ENCODE measurements at regions not wholly inside any gene's neighbourhood (a gene's known extent, or its start where the extent isn't known, plus 50 kb on each side); places are given as distances from the start of the nearest gene placed in this dataset.
"Not testable (repeated sequence)": the region's sequence is repeated elsewhere in the genome, so short reads cannot be mapped to it uniquely, and the experiment has no call there.

DNA sequence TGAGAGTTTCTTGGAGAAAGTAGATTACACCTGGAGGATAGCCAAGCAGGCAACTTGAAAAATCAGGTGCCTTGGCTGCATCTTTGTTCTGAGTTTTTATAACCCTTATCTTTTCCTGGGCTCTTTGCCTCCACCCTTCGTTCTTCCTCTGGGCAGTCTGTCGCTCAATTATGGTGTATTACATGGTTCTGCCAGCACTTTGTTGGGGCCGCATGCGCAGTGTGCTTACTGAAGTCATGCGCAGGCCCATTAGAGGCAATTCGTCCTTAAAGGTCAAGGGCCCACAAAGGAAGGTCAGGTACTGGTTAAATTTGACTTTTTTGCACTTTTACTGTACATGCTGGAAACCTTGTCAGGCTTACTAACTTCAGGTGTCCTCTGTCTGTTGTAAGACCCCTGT is 761.9 kb upstream of the SLITRK5 start:
- Histone ChIP-seq H3K36me3 (replicated peaks; ENCODE audit: insufficient read depth, low read length) (no peaks in the 10 kb centered on the region), H3K9me3 (replicated peaks; ENCODE audit: insufficient read depth, low read length) (no peaks in the 10 kb centered on the region), H3K4me2 (ENCODE audit: low read depth, low read length) (no peak overlapping the region), H3K27ac (ENCODE audit: low read length) (no peak overlapping the region), H3K9ac (ENCODE audit: low read length) (no peak overlapping the region), H3K9me2 (replicated peaks; ENCODE audit: insufficient read depth, low read length) (no peaks in the 10 kb centered on the region), H3F3A (ENCODE audit: insufficient read depth, low read length) (no peaks in the 10 kb centered on the region), H3K4me1 (ENCODE audit: low read length) (no peaks in the 10 kb centered on the region), H3K79me2 (ENCODE audit: low read length) (no peaks in the 10 kb centered on the region), H3K4me3 (ENCODE audit: low read length) (no peak overlapping the region), H2AFZ (ENCODE audit: low read length) (no peak overlapping the region), H4K20me1 (ENCODE audit: insufficient read depth, low read length) (no peaks in the 10 kb centered on the region), H3K27me3 (replicated peaks; ENCODE audit: insufficient read depth, low read length) (no peaks in the 10 kb centered on the region)
- DNase-seq = no peak
- no peak for TF ChIP-seq EZH2phosphoT487 (IDR thresholded peaks at IDR 0.05; ENCODE audit: low read length)
- TF ChIP-seq, protein P1, sequence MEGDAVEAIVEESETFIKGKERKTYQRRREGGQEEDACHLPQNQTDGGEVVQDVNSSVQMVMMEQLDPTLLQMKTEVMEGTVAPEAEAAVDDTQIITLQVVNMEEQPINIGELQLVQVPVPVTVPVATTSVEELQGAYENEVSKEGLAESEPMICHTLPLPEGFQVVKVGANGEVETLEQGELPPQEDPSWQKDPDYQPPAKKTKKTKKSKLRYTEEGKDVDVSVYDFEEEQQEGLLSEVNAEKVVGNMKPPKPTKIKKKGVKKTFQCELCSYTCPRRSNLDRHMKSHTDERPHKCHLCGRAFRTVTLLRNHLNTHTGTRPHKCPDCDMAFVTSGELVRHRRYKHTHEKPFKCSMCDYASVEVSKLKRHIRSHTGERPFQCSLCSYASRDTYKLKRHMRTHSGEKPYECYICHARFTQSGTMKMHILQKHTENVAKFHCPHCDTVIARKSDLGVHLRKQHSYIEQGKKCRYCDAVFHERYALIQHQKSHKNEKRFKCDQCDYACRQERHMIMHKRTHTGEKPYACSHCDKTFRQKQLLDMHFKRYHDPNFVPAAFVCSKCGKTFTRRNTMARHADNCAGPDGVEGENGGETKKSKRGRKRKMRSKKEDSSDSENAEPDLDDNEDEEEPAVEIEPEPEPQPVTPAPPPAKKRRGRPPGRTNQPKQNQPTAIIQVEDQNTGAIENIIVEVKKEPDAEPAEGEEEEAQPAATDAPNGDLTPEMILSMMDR (IDR thresholded peaks at IDR 0.05; ENCODE audit: low read length) = no peak
- no peak for TF ChIP-seq EZH2 (optimal IDR thresholded peaks at IDR 0.05; ENCODE audit: low read depth, low read length)

DNA sequence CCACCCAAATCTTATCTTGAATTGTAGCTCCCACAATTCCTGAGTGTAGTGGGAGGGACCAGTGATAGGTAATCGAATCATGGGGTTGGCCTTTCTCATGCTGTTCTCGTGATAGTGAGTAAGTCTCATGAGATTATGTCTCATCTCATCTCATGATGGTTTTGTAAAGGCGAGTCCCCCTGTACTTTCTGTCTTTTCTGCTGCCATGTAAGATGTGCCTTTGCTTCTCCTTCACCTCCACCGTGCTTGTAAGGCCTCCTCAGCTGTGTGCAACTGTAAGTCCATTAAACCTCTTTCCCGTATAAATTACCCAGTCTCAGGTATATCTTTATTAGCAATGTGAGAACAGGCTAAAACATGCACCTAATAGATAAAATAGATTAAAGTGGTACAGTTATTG is 756.4 kb upstream of the SLITRK5 start:
- Histone ChIP-seq H3K9me3 (replicated peaks; ENCODE audit: insufficient read depth, low read length) (no peaks in the 10 kb centered on the region), H3K4me2 (ENCODE audit: low read depth, low read length) (no peak overlapping the region), H3K79me2 (ENCODE audit: low read length) (no peaks in the 10 kb centered on the region), H3K4me3 (ENCODE audit: low read length) (no peak overlapping the region), H3K27ac (ENCODE audit: low read length) (no peak overlapping the region), H4K20me1 (ENCODE audit: insufficient read depth, low read length) (no peaks in the 10 kb centered on the region), H3K36me3 (replicated peaks; ENCODE audit: insufficient read depth, low read length) (no peaks in the 10 kb centered on the region), H3K27me3 (replicated peaks; ENCODE audit: insufficient read depth, low read length) (no peaks in the 10 kb centered on the region), H3K9me2 (replicated peaks; ENCODE audit: insufficient read depth, low read length) (no peaks in the 10 kb centered on the region), H3K9ac (ENCODE audit: low read length) (no peak overlapping the region), H2AFZ (ENCODE audit: low read length) (no peak overlapping the region), H3K4me1 (ENCODE audit: low read length) (no peaks in the 10 kb centered on the region), H3F3A (ENCODE audit: insufficient read depth, low read length) (no peaks in the 10 kb centered on the region)
- TF ChIP-seq EZH2phosphoT487 (IDR thresholded peaks at IDR 0.05; ENCODE audit: low read length) (no peak), EZH2 (optimal IDR thresholded peaks at IDR 0.05; ENCODE audit: low read depth, low read length) (no peak)
- TF ChIP-seq, protein P1 (IDR thresholded peaks at IDR 0.05; ENCODE audit: low read length) = no peak
- DNase-seq = no peak

DNA sequence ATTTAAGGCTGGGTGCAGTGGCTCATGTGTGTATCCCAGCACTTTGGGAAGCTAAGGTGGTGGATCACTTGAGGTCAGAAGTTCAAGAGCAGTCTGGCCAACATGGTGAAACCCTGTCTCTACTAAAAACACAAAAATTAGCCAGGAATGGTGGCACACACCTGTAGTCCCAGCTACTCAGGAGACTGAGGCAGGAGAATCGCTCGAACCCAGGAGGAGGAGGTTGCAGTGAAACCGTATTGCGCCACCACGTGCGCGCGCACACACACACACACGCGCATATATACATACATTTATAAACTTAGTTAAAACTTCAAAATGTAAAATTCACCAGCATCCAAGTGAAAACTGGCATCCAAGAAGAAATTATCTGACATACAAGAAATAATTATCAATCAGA is 753.7 kb upstream of the SLITRK5 start:
- H3K36me3 ChIP-seq (replicated peaks; ENCODE audit: insufficient read depth, low read length); H3F3A ChIP-seq (ENCODE audit: insufficient read depth, low read length); H3K27me3 ChIP-seq (replicated peaks; ENCODE audit: insufficient read depth, low read length); H3K27ac ChIP-seq (ENCODE audit: low read length); H3K4me3 ChIP-seq (ENCODE audit: low read length); H3K79me2 ChIP-seq (ENCODE audit: low read length); H3K9me3 ChIP-seq (replicated peaks; ENCODE audit: insufficient read depth, low read length); H3K9ac ChIP-seq (ENCODE audit: low read length); DNase-seq; H2AFZ ChIP-seq (ENCODE audit: low read length); H4K20me1 ChIP-seq (ENCODE audit: insufficient read depth, low read length); H3K9me2 ChIP-seq (replicated peaks; ENCODE audit: insufficient read depth, low read length); H3K4me2 ChIP-seq (ENCODE audit: low read depth, low read length); H3K4me1 ChIP-seq (ENCODE audit: low read length): not testable (repeated sequence)

DNA sequence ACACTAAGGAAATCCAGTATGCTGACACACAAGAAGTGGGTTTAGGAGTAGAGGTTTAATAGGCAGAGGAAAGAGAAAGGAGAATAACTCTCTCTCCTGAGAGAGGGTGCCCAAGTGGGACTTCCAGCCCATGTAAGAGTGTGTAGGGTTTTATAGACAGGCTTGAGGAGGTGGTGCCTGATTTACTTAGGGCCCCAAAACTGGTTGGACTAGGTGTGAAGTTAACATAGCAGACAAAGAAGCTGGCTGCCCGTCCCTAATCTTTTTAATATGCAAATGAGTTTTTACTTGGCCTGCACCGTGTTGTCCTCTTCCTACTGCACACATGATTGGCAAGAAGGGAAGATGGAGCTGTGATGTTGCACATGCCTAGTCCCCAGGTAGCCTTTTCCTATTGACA is 752.5 kb upstream of the SLITRK5 start:
- Histone ChIP-seq H3K9me2 (replicated peaks; ENCODE audit: insufficient read depth, low read length) (no peaks in the 10 kb centered on the region), H3K4me3 (ENCODE audit: low read length) (no peak overlapping the region), H3K27ac (ENCODE audit: low read length) (no peak overlapping the region), H3K36me3 (replicated peaks; ENCODE audit: insufficient read depth, low read length) (no peaks in the 10 kb centered on the region), H2AFZ (ENCODE audit: low read length) (no peak overlapping the region), H3K4me1 (ENCODE audit: low read length) (no peaks in the 10 kb centered on the region), H3K27me3 (replicated peaks; ENCODE audit: insufficient read depth, low read length) (no peaks in the 10 kb centered on the region), H3F3A (ENCODE audit: insufficient read depth, low read length) (no peaks in the 10 kb centered on the region), H3K9ac (ENCODE audit: low read length) (no peak overlapping the region), H4K20me1 (ENCODE audit: insufficient read depth, low read length) (no peaks in the 10 kb centered on the region), H3K9me3 (replicated peaks; ENCODE audit: insufficient read depth, low read length) (no peaks in the 10 kb centered on the region), H3K79me2 (ENCODE audit: low read length) (no peaks in the 10 kb centered on the region), H3K4me2 (ENCODE audit: low read depth, low read length) (no peak overlapping the region)
- no peak for TF ChIP-seq EZH2phosphoT487 (IDR thresholded peaks at IDR 0.05; ENCODE audit: low read length)
- no peak for DNase-seq

All from MM.1S (cell line).